ENCODE measurements at regions not wholly inside any gene's neighbourhood (a gene's known extent, or its start where the extent isn't known, plus 50 kb on each side); places are given as distances from the start of the nearest gene placed in this dataset.

DNA sequence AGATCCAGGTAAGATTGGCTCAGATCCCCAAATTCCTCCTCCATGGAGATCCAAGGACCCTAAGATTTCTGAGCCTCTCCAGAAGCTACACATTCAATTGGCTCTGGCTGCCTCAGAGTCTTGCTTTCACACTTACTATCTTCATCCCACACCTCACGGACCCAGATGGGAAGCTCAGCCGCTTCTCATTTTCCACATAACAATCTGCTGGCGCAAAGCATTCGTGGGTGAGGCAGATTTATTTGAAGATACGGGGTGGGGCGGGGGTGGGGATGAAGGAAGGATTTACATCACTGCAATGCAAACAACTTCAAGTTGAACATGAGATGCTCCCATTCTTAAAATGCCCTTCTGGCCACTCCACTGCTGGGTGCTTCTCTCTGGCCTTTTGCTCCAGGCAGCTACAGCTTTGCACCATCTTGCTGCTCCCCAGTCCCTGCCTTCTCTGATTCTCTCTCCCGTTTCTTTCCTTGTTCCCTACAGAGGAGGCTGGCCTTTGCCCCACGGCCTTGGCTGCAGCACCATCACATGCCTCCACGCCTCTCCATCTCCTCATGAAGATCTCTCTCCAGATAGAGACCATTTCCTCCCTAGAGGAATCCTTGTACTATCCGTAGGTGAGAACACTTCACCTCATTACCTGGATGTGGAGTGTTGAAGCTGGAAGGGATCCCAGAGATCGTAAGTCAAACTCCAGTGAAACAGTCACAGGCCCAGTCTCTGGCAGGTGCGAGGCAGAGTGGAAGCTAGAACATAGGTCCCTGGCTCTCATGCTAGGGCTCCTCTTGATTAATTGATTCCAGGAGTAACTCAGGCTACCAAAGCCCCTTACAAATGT is 175.9 kb downstream of the RPLP1 start:
- no peak for DNase-seq (ENCODE audit: low read depth)

DNA sequence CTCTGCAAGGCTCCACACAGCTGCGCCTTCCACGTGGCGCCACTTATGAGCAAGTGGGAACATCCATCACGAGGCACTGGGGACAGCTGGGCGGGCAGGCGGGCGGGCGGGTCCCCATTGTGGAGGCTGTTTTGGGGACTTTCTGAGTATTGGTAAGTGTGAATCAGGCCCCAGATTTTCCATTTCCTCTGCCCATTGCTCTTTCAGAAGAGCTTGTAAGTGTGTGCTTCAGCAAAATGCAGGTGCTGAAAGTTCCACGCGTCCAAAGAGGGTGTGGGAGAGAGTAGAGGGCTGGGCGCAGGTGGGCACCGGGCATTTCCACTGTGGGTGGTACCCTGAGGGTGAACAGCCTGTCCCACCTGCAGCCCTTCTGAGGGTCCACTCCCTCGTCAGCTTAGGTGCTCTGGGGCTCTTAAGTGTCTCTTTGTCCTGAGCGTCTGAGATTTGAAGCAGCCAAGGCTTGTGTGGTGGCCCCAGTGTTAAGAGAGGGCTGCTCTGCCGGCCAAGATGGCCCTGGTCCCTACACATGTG is 177.1 kb downstream of the RPLP1 start:
- DNase-seq (ENCODE audit: low read depth), result no peak

DNA sequence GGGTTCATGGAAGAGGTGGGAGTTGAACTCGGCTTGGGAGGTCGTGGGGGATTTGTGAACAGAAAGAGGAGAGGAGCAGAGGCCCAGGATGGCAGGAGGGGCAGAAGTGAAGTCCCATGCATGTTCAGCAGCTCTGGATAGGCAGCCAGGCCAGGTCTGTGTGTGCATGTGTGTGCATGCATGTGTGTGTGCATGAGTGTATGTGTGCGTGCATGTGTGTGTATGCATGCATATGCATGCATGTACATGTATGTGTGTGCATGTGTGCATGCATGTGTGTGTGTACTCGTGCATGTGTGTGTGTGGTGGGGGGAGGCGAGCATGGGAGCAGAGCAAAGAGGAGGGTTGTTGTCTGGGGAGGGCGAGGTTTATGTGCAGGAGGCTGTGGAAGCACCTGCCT is 178.4 kb downstream of the RPLP1 start:
- no peak for DNase-seq (ENCODE audit: low read depth)

DNA sequence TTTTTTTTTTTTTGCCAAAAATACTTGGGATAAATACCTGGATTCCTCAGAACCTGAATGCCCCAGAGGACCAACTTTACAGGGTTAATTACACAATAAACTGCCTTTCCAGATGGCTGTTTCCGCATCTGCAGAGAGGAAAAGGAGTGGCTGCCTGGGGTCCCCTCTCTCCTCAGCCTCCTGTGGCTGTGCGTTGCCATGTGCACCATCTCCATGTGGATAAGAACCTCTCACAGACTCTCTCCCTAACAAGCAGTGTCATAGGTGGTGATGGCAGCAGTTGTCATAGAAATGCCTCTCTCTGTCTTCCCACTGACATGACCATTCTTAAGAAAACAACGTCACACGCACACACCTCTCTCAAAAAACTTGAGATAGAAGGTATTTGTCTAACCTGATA is 179.4 kb downstream of the RPLP1 start:
- no peak for DNase-seq (ENCODE audit: low read depth)

DNA sequence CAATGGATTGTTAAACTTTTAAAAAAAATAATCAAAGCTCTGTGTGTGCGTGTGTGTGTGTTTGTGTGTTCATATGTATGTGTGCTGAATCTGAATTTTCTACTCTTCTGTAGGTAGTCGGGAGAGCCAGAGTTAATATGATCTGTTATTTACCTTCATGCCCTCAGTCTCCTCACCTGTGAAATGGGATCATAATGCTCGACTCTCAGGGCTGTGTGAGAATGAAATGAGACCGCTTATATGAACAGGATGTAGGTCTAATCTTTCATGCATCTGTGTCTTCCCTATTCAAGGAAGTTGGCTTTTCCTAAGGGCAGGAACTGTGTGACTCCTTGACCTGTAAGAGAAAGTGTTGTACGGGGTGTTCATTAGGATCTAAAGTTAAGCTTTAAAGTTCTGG is 182.2 kb downstream of the RPLP1 start:
- no peak for DNase-seq (ENCODE audit: low read depth)

DNA sequence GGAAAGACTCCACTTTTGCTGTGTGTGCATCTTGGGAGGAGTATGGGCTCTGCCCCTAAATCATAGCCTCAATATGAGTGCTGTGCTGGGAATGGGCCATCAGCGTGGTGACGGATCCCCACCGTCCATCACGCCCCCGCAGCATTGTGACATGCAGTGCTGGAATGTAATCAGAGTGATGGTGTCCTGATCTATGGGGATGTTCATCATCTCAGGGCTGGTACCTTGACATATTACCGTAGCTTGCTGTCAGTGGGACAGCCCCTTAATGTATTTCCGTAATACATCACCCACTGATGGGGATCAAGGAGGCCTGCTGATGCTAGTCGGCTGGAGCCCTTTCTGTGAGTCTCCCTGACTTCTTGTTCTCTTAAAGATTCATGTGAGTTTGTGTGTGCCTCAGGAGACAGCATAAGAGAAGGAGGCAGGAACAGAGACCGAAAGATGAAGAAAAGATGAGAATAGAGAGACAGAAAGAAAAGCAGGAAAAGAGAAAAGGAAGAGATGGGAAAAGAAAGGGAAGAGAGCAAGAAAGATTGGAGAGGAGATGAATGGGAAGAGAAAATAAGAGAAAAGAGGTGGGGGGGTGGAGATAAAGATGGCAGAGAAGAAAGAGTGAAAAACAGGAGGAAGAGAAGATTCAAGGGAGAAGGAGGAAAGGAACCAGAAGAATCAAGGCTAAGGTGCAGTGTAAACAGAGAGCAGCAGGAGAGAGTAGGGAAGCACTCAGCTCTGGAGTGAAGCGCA is 183.7 kb downstream of the RPLP1 start:
- DNase-seq (ENCODE audit: low read depth), result no peak

DNA sequence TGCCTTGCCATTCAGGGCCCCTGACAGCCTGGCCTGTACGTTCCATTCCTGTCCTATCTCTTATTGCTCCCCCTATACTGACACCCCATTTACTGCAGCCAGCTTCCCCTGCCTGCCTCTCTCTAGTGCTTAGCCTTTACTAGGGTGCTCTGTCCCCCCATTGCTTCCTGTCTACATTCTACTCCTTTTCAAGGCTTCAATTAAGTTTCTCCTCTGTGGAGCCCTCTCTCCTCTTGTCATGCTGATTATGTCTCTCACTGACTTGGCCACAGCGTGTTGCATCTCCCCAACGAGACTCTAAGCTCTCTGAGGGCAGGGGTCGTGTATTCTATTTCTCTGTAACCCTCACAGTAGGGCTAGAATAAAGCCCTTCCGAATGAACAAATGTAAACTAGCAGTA is 185.2 kb downstream of the RPLP1 start:
- no peak for DNase-seq (ENCODE audit: low read depth)

DNA sequence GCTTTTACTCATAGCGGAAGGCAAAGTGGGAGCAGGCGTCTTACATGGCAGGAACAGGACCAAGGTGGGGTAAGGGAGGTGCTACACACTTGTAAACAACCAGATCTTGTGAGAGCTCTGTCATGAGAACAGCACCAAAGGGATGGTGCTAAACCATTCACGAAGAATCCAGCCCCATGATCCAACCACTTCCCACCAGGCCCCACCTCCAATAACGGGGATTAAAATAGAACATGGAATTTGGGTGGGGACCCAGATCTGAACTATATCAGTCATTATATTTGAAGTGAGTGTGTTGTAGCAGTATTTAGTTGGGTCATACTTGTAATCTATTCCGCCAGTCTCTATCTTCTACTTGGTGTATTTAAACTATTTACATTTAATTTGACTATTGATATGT is 190.9 kb downstream of the RPLP1 start:
- DNase-seq (ENCODE audit: low read depth), result no peak

DNA sequence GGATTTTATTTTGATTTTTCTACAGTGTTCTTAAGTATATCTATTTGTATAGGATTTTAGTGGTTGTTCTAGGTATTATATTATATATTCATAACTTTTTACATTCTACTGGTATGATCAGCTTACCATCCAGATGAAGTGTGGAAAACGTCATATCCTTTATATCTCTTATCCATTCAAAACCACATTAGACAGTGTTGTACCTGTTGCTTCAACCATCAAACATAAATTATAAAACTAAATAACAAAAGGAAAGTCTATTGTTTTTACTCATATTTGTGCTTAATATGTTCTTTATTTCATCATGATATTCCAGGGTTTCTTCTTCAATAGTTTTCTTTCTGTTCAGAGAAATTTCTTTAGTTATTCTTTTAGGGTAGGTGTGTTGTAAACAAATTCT is 191.4 kb downstream of the RPLP1 start:
- no peak for DNase-seq (ENCODE audit: low read depth)

DNA sequence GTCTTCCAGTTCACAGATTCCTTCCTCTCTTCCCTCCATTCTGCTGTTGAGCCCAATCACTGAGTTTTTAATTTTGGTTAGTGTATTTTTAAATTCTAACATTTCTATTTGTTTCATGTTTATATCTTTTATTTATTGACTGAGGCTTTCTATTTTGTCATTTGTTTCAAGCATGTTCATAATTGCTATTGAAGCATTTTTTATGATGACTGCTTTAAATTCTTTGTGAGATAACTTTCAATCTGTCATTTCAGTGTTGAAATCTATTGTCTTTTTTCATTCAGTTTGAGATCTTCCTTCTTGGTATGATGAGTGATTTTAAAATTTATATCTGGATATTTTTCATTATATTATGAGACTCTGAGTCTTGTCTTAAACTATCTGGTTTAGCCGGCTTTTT is 192.3 kb downstream of the RPLP1 start:
- DNase-seq (ENCODE audit: low read depth), result no peak

DNA sequence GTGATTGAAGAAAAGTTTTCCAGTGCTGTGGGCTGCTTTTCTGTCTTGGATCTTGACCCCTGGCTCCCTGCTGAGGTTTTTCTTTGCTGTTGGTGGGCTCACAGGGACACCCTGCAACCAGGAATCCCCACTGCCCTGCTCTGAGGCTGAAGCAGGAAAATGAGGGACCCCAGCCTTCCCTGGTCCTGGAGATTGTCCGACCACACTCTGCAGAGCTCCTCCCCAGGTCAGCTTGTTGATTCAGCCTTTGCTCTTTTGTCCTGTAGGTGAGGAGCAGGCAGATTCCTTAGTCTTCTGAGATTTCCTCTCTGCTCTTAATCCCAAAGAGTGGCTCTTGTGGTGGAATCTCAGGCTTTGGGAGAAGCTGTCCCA is 194.5 kb downstream of the RPLP1 start:
- DNase-seq (ENCODE audit: low read depth), result no peak

DNA sequence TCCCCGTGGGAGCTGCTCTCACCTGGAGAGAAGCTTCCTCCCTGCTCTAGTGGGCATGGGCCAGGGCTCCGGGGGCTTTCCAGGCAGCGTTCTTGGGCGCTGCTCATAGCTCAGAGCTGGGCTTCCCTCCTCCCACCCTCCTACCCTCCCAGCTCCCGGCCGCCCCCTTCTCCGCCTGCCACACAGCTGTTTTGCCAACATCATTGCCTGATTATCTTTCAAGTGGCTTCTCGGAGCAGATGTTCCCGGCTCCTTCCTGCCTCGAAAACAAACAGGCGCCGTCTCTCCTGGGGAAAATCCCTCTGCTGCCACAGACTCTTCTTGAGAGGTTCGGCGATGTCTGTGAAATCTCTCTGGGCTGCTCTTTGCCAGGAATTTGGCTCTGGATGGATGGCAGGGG is 195.6 kb downstream of the RPLP1 start:
- DNase-seq (ENCODE audit: low read depth), result no peak

DNA sequence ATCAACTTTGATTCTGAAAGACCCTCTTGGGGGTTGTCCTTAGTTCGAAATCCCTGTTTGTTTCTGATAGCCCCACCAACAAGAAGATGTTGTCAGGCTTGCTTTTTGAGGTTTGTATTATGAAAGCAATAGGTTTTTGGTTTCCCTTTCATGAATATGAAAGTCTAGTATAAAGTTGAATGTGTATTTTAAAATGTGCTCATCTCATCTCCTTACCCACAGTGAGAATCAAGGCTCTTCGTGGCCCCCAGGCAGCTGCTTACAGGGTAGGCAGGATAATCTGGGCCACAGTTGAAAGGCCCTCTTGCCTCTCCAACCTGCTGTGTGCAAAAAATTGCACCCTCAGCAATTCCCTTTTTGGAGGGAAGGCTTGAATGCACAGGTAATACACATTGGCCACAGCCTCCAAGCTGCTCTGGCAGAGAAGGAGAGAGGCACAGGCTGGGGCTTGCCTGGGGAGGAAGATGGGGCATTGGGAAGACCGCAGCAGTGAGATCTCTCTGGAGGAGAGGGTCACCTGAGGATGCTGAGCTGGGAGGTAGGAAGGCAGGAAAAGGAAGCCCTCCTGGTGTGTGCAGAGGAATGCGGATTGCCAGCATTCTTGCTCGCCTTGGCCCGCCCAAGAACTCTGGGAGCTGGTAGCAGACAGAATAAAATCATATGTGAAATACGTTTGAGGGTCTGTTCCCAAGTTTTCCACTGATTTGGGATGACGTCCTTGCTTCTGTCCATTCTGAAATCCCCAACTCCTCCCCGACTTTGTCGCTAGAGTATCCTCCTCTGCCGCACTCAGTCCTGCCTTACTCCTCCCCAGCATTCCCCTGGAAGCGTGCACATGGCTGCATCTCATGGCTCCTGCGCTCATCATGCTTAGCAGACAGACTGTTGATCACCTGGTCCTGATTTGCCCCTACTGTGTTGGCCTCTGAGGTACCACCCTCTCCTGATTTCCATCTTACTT is 196.4 kb downstream of the RPLP1 start:
- no peak for DNase-seq (ENCODE audit: low read depth)

DNA sequence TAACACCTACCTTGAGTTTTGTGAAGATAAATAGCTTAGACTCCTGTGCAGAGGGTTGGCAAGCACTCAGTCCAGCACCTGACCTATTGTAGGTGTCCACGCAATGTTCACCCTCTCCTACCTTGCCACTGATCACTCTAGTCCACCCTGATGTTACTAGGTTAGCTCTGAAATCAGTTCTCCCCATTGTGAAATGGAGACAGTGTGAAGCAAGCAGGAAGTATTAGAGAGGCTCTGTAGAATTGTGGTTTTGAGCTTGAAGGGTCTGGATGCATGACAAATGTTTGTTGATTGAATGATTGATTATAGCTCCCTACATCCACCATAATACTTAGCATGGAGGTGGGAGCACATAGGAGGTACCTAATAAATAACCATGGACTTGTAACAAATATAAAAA is 199.7 kb downstream of the RPLP1 start:
- no peak for DNase-seq (ENCODE audit: low read depth)

DNA sequence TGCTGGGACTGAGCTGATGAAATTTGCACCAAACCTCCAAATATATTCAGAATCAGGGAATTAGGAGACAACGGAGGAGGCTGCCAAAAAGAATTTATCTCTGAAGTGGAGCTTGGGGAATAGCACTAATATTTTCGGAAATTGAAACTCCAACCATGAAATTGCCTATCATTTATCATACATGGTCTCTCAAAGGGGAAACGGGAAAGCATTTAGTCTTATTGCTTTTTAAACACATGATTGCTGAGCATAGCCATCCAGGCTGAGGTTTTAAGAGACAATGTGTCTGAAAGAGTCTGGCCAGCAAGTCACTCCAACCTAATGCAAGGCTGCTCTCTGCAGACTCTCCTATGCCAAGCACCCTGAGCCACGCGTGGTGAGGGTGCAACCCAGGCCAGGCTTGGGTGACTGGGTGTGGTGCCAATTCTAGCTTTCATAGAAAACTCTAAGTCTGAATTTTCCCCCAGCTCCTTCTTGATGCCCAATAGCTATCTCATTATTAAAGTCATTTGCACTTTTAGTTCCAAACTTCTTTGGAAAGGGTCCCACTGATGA is 200.2 kb downstream of the RPLP1 start:
- DNase-seq (ENCODE audit: low read depth), result no peak

DNA sequence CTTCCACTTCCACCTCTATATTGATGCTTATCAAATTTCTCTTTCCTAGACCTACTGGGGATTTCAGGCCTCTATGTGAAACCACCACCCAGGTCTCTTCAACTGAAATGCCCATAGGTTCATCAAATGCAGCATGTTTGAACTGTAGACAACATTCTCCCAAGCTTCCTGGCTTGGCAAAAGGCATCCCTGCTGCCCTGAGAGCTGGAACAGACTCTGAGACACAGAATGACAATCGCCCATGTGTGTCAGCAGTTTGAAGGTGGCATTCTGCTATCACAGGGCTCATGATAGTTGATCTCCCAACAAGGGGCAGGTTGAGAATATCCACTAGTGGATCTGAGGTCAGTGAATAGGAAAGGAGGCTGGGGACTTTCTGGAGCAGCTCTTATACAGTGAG is 200.7 kb downstream of the RPLP1 start:
- DNase-seq (ENCODE audit: low read depth), result no peak

DNA sequence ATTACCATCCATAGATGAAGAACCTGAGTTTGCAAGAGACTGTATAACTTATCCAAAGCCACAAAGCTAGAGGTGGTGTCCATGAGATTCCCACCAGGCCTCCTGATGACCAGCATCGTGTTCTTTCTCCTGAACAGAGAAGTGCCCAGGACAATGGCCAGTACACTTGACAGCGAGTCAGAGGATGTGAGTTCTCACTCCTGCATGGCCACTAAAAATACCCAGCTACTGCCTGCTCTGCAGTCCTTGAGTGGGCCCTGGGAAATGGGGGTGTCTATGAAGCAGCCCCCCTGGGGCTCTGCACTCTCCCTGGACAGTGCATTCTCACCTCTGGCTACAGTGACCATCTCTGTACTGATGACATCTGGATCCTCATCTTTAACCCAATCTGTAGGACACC is 201.2 kb downstream of the RPLP1 start:
- no peak for DNase-seq (ENCODE audit: low read depth)

DNA sequence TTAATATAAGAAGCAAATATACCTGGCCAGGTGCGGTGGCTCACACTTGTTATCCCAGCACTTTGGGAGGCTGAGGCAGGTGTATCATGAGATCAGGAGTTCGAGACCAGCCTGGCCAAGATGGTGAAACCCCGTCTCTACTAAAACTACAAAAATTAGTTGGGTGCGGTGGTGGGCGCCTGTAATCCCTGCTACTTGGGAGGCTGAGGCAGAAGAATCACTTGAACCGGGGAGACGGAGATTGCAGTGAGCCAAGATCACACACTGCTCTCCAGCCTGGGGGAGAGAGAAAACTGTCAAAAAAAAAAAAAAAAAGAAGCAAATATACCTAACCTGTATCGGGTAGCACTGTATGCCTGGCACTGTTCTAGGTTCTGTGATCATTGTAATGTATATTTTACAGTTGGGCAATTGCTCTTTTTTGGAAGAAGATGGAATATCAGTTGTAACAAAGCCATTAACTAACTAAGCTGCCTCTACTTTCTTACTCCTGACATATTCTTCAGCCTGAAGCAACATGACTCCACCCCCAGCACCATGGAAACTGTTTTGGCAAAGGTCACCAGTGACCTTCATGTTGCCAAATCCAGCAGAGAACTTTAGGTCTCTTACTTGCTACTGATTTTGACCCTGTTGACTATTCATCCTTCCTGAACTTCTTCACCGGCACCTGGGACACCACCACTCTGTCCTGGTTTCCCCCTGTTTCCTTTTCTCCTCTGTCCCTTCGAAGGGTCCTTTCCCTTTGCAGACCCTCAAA is 203.8 kb downstream of the RPLP1 start:
- no peak for DNase-seq (ENCODE audit: low read depth)

DNA sequence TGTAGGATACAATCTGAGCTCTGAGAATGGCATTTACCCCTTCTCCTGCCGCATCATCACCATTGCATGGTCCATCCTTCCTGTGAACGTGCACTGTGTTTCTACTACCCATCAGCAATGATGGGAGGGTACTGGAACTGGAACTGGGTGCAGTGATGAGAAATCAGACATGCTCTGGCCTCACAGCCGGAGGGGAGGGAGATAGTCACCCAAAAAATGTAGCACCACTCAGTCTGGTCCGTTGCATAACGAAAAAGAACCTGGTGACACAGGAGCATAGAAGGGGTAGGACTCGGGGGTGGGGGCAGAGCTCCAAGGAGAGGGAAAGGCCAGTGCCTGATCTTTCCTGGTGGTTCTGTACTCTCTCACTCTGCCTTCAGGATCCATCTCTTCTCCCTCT is 205.0 kb downstream of the RPLP1 start:
- DNase-seq (ENCODE audit: low read depth), result no peak

DNA sequence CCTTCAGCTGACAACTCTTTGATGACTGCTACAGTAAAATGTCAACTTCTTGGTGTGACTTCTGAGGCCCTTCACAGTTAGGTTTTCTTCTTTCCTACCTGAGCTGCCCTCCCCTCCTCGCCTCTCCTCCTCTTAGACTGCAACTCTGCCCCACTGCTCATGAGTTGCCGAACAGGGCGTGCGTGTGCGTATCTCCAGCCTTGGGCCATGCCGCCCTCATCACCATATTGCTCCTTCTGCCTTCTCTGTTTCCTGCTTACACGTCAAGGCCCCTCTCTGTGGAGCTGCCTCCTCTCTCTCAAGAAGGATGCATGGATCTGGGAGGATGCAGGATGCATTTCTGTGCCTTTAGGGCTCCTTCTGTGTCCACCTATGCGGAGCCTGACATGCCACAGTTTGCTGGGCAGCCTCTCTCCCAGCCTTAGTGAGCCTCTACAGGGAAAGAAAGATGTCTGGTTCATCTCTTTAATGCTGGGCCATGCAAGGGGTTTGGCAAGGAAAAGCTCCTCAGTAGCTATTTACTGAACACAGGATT is 205.9 kb downstream of the RPLP1 start:
- DNase-seq (ENCODE audit: low read depth), result no peak

DNA sequence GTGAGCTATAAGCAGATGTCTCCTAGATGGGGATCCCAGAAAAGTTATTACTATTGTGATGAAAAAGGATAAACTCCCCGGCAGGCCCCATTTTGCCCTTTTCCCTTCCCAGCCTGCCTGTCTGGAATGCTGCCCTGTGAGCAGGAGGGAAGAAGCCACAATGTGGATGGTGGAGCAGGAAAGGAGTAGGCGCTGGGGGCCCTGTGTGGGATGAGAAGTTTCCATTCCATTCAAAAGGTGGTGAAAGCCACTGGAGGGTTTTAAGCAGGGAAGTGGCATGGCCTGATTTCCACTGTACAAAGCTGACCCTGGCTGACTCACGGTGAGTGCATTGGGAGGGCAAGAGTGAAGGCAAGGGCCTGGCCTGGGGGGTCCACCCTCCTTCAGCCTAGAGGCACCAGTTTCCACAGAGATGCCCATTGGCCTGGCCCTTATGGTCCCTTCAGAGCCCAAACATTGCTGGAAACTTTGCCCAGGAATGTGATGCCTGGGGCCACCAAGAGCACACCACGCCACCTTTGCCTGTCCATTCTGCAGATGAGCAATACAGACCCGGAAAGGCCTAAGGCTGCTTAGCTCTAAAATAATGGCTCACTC is 206.9 kb downstream of the RPLP1 start:
- DNase-seq (ENCODE audit: low read depth), result no peak

All from HS-27A (cell line).